ENCODE measurements at regions not wholly inside any gene's neighbourhood (a gene's known extent, or its start where the extent isn't known, plus 50 kb on each side); places are given as distances from the start of the nearest gene placed in this dataset.

DNA sequence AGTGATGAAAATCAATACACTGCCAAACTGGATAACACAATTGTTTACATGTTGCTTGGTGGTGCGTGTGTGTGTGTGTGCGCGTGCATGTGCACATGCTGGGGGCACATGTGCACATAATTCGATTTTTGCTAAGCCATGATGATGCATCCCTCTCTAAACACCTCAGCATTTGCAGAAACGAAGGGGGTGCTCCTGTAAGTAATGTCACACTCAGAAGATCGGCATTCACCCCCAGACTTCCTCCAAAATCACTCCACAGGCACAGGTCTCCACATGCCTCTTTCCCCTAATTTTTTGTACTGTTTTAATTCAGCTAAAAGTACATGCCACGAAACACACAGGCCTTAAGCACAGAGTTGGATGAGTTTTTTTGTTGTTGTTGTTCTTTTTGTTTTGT, 341.5 kb downstream of the SHANK2 start:
- Histone ChIP-seq H2AFZ (no peak overlapping the region), H3K79me2 (no peaks in the 10 kb centered on the region), H3K4me3 (no peak overlapping the region), H3K9me2 (replicated peaks; ENCODE audit: insufficient read depth) (no peaks in the 10 kb centered on the region), H3K4me1 (ENCODE audit: insufficient read depth) (no peaks in the 10 kb centered on the region), H3K4me2 (no peak overlapping the region), H3K9me3 (ENCODE audit: low read depth) (no peaks in the 10 kb centered on the region), H3K36me3 (replicated peaks; ENCODE audit: insufficient read depth, low read depth) (no peaks in the 10 kb centered on the region), H4K20me1 (ENCODE audit: insufficient read depth, poor library complexity, severe bottlenecking) (no peaks in the 10 kb centered on the region), H3K27ac (no peak overlapping the region), H3K27me3 (no peaks in the 10 kb centered on the region)
- TF ChIP-seq EZH2phosphoT487 (IDR thresholded peaks at IDR 0.05; ENCODE audit: low read depth, severe bottlenecking, unreplicated experiment) (no peak), EZH2 (IDR thresholded peaks at IDR 0.05; ENCODE audit: borderline replicate concordance) (no peak)
- TF ChIP-seq, protein P1, sequence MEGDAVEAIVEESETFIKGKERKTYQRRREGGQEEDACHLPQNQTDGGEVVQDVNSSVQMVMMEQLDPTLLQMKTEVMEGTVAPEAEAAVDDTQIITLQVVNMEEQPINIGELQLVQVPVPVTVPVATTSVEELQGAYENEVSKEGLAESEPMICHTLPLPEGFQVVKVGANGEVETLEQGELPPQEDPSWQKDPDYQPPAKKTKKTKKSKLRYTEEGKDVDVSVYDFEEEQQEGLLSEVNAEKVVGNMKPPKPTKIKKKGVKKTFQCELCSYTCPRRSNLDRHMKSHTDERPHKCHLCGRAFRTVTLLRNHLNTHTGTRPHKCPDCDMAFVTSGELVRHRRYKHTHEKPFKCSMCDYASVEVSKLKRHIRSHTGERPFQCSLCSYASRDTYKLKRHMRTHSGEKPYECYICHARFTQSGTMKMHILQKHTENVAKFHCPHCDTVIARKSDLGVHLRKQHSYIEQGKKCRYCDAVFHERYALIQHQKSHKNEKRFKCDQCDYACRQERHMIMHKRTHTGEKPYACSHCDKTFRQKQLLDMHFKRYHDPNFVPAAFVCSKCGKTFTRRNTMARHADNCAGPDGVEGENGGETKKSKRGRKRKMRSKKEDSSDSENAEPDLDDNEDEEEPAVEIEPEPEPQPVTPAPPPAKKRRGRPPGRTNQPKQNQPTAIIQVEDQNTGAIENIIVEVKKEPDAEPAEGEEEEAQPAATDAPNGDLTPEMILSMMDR (IDR thresholded peaks at IDR 0.05; ENCODE audit: poor library complexity): no peak
- WGBS (ENCODE audit: low lambda C conversion rate, missing lambda C conversion rate): 95% methylated on average over 7 of the region's 7 CpGs
- no peak for DNase-seq (ENCODE audit: low spot score)

DNA sequence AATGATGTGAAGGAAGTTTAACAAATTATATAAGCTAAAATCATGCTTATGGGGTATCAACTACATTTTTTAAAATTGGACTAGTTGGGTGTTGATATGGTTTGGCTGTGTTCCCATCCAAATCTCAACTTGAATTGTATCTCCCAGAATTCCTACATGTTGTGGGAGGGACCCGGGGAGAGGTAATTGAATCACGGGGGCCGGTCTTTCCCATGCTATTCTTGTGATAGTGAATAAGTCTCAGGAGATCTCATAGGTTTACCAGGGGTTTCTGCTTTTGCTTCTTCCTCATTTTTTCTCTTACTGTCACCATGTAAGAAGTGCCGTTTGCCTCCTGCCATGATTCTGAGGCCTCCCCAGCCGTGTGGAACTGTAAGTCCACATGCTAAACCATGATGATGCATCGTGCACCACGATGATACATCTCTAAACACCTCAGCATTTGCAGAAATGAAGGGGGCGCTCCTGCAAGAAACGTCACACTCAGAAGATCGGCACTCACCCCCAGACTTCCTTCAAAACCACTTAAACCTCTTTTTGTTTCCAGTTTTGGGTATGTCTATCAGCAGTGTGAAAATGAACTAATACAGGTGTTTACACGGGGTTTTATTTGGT, 340.0 kb downstream of the SHANK2 start:
- Histone ChIP-seq H3K27me3 (no peaks in the 10 kb centered on the region), H2AFZ (no peak overlapping the region), H3K4me2 (no peak overlapping the region), H3K27ac (no peak overlapping the region), H3K9me2 (replicated peaks; ENCODE audit: insufficient read depth) (no peaks in the 10 kb centered on the region), H3K79me2 (no peaks in the 10 kb centered on the region), H3K36me3 (replicated peaks; ENCODE audit: insufficient read depth, low read depth) (no peaks in the 10 kb centered on the region), H3K4me3 (no peak overlapping the region), H3K4me1 (ENCODE audit: insufficient read depth) (no peaks in the 10 kb centered on the region), H3K9me3 (ENCODE audit: low read depth) (no peaks in the 10 kb centered on the region), H4K20me1 (ENCODE audit: insufficient read depth, poor library complexity, severe bottlenecking) (no peaks in the 10 kb centered on the region)
- DNase-seq (ENCODE audit: low spot score): no peak
- 84% methylated on average over 11 of the region's 11 CpGs for WGBS (ENCODE audit: low lambda C conversion rate, missing lambda C conversion rate)
- TF ChIP-seq, protein P1 (IDR thresholded peaks at IDR 0.05; ENCODE audit: poor library complexity): no peak
- TF ChIP-seq EZH2 (IDR thresholded peaks at IDR 0.05; ENCODE audit: borderline replicate concordance): no peak
- TF ChIP-seq EZH2phosphoT487 (IDR thresholded peaks at IDR 0.05; ENCODE audit: low read depth, severe bottlenecking, unreplicated experiment): no peak

DNA sequence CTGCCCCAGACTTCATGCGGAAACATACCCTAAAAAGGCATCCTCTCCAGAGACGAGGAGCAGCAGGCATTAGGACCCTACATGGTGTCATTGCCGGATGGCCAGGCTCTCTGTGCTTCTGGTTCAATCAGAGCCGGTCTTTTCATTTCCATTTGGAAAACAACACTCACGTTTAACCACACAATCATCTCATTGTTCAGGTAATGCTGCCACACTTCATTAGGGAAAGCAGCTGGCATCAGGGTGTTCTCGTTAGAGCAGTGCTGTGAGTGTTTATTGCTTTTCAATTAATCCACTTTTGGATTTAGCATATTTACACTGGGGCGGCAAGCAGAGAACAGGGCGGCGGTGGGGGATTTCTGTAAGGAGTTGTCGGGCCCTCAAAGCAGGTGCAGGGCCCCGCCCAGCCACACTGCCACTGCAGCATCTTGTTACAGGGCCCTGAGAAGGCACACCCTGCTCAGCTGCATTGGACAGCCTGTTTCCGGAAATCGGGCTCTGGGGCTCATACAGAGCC, 338.6 kb downstream of the SHANK2 start:
- Histone ChIP-seq H3K4me2 (no peak overlapping the region), H3K27ac (no peak overlapping the region)

More for the DNA sequence above, 338.6 kb downstream of the SHANK2 start:
- Histone ChIP-seq H3K4me3 (no peak overlapping the region), H3K27me3 (no peaks in the 10 kb centered on the region), H2AFZ (no peak overlapping the region), H4K20me1 (ENCODE audit: insufficient read depth, poor library complexity, severe bottlenecking) (no peaks in the 10 kb centered on the region), H3K9me2 (replicated peaks; ENCODE audit: insufficient read depth) (no peaks in the 10 kb centered on the region), H3K9me3 (ENCODE audit: low read depth) (no peaks in the 10 kb centered on the region), H3K4me1 (ENCODE audit: insufficient read depth) (no peaks in the 10 kb centered on the region), H3K36me3 (replicated peaks; ENCODE audit: insufficient read depth, low read depth) (no peaks in the 10 kb centered on the region), H3K79me2 (no peaks in the 10 kb centered on the region)
- WGBS (ENCODE audit: low lambda C conversion rate, missing lambda C conversion rate): 53% methylated on average over 13 of the region's 13 CpGs
- TF ChIP-seq EZH2phosphoT487 (IDR thresholded peaks at IDR 0.05; ENCODE audit: low read depth, severe bottlenecking, unreplicated experiment) (no peak), EZH2 (IDR thresholded peaks at IDR 0.05; ENCODE audit: borderline replicate concordance) (no peak)
- TF ChIP-seq, protein P1 (IDR thresholded peaks at IDR 0.05; ENCODE audit: poor library complexity): no peak
- no peak for DNase-seq (ENCODE audit: low spot score)
